Upper lobe of right lung (tissue), 1 donor: ENCODE measurements at regions not wholly inside any gene's neighbourhood (a gene's known extent, or its start where the extent isn't known, plus 50 kb on each side); places are given as distances from the start of the nearest gene placed in this dataset.
"Not testable (repeated sequence)": the region's sequence is repeated elsewhere in the genome, so short reads cannot be mapped to it uniquely, and the experiment has no call there.

Experiments used
- ATAC-seq: fragments of 200-7000 bp; cut with Tn5 transposase; one replicate; pipeline ENCODE4 v1.9.1; 2020; ENCODE audit warnings: mild to moderate bottlenecking, moderate library complexity
- DNase-seq: peaks from one replicate; pipeline ENCODE4 v3.0.0-alpha.2; 2020
- H3K27ac ChIP-seq: fragments of 200-600 bp; one replicate; pipeline ENCODE4 v1.8.0; 2022
- H3K27me3 ChIP-seq: fragments of 200-600 bp; one replicate; pipeline ENCODE4 v1.8.0; 2022; ENCODE audit warnings: mild to moderate bottlenecking
- H3K36me3 ChIP-seq: fragments of 200-600 bp; one replicate; pipeline ENCODE4 v1.8.0; 2022
- H3K4me1 ChIP-seq: fragments of 200-600 bp; one replicate; pipeline ENCODE4 v1.8.0; 2022
- H3K4me3 ChIP-seq: fragments of 200-600 bp; one replicate; pipeline ENCODE4 v1.8.0; 2022; ENCODE audit warnings: mild to moderate bottlenecking
- H3K9me3 ChIP-seq: fragments of 200-600 bp; one replicate; pipeline ENCODE4 v1.8.0; 2022
- CTCF ChIP-seq: fragments of 200-600 bp; IDR thresholded peaks from one replicate; pipeline ENCODE4 v1.8.0; 2022; ENCODE audit warnings: antibody characterized with exemption
- intact Hi-C: fragments of 100-400 bp; cut with DNase I; formaldehyde crosslinking; loops from one replicate; pipeline ENCODE4 v1.11.0; 2022
- donor health status: DM: no; HTN: yes; CAD: no; lungs with severe emphysema.

- no peaks in the 10 kb centered on the region for H3K4me1 ChIP-seq
- H3K36me3 ChIP-seq: no peaks in the 10 kb centered on the region
- ATAC-seq: no peak
- no peak overlapping the region for H3K27ac ChIP-seq
- TF ChIP-seq CTCF: no peak
- H3K4me3 ChIP-seq: no peak overlapping the region
- intact Hi-C loops: no loop called here
- H3K27me3 ChIP-seq: no peaks in the 10 kb centered on the region
- H3K9me3 ChIP-seq: no peaks in the 10 kb centered on the region
- DNase-seq: no peak
These were observed 827.7 kb downstream of the TNS3 start for GRCh38 chr7:46754140-46754720.

- ATAC-seq: no peak
- intact Hi-C loops: no loop called here
- no peak overlapping the region for H3K27ac ChIP-seq
These were observed 828.2 kb downstream of the TNS3 start for GRCh38 chr7:46753662-46754061.

GRCh38 chr7:46752881-46753366, 829.0 kb downstream of the TNS3 start:
- H3K4me1 ChIP-seq: no peaks in the 10 kb centered on the region
- no peaks in the 10 kb centered on the region for H3K27me3 ChIP-seq
- TF ChIP-seq CTCF: no peak
- intact Hi-C loops: no loop called here
- no peaks in the 10 kb centered on the region for H3K36me3 ChIP-seq
- no peaks in the 10 kb centered on the region for H3K9me3 ChIP-seq
- ATAC-seq (no peak), DNase-seq (no peak)
- H3K4me3 ChIP-seq: no peak overlapping the region
- H3K27ac ChIP-seq: no peak overlapping the region

More at GRCh38 chr7:46753662-46754061, 828.2 kb downstream of the TNS3 start:
- DNase-seq: no peak
- Histone ChIP-seq H3K36me3 (no peaks in the 10 kb centered on the region), H3K27me3 (no peaks in the 10 kb centered on the region), H3K4me3 (no peak overlapping the region), H3K9me3 (no peaks in the 10 kb centered on the region), H3K4me1 (no peaks in the 10 kb centered on the region)
- no peak for TF ChIP-seq CTCF

- H3K27ac ChIP-seq, DNase-seq, H3K4me1 ChIP-seq, intact Hi-C loops, H3K9me3 ChIP-seq, H3K4me3 ChIP-seq, H3K27me3 ChIP-seq, ATAC-seq, H3K36me3 ChIP-seq: not testable (repeated sequence)
These were observed 829.8 kb downstream of the TNS3 start for GRCh38 chr7:46751927-46752723.

GRCh38 chr7:46751471-46751870, 830.4 kb upstream of the IGFBP3 start:
- Histone ChIP-seq H3K27me3 (no peaks in the 10 kb centered on the region), H3K4me3 (no peak overlapping the region), H3K9me3 (no peaks in the 10 kb centered on the region), H3K4me1 (no peaks in the 10 kb centered on the region), H3K27ac (no peak overlapping the region), H3K36me3 (no peaks in the 10 kb centered on the region)
- TF ChIP-seq CTCF: no peak
- ATAC-seq (no peak), DNase-seq (no peak)
- intact Hi-C loops: no loop called here

- intact Hi-C loops: no loop called here
- H3K36me3 ChIP-seq: no peaks in the 10 kb centered on the region
- no peak for TF ChIP-seq CTCF
- DNase-seq: no peak
- no peaks in the 10 kb centered on the region for H3K4me1 ChIP-seq
- ATAC-seq: no peak
- H3K27ac ChIP-seq: no peak overlapping the region
- no peak overlapping the region for H3K4me3 ChIP-seq
- H3K9me3 ChIP-seq: no peaks in the 10 kb centered on the region
- no peaks in the 10 kb centered on the region for H3K27me3 ChIP-seq
These were observed 829.3 kb upstream of the IGFBP3 start for GRCh38 chr7:46750321-46750865.
